Spinal cord (tissue), 9 donors: ENCODE measurements at regions not wholly inside any gene's neighbourhood (a gene's known extent, or its start where the extent isn't known, plus 50 kb on each side); places are given as distances from the start of the nearest gene placed in this dataset.
"Not testable (repeated sequence)": the region's sequence is repeated elsewhere in the genome, so short reads cannot be mapped to it uniquely, and the experiment has no call there.

Experiments used
- DNase-seq, 6 donors: peaks; one replicate each; pipeline versions ENCODE4 v3.0.0 to v3.0.0-alpha.2; 2013 to 2015; ENCODE audit warnings: low spot score in 6 of 6, low read depth in 4 of 6
- H3K27ac ChIP-seq: one replicate; pipeline ENCODE4 v1.5.1; 2013; ENCODE audit warnings: low read depth, low read length, control low read depth
- H3K27me3 ChIP-seq: one replicate; pipeline ENCODE4 v1.6.1; 2013; ENCODE audit warnings: low read length; ENCODE audit not compliant: control insufficient read depth, insufficient read depth
- H3K36me3 ChIP-seq: one replicate; pipeline ENCODE4 v1.6.1; 2013; ENCODE audit warnings: low read length; ENCODE audit not compliant: control insufficient read depth, insufficient read depth
- H3K4me1 ChIP-seq: one replicate; pipeline ENCODE4 v1.6.1; 2013; ENCODE audit warnings: low read length; ENCODE audit not compliant: control insufficient read depth, insufficient read depth
- H3K4me3 ChIP-seq: one replicate; pipeline ENCODE4 v1.5.1; 2013; ENCODE audit warnings: low read depth, low read length, control low read depth
- H3K9me3 ChIP-seq: one replicate; pipeline ENCODE4 v1.6.1; 2013; ENCODE audit warnings: low read length; ENCODE audit not compliant: control insufficient read depth, insufficient read depth
- WGBS: methylation state at CpG from one replicate; pipeline ENCODE4 v1.1.5; 2013; ENCODE audit warnings: missing lambda C conversion rate; ENCODE audit not compliant: insufficient coverage; 5-methylcytosine and 5-hydroxymethylcytosine counted together
- donor health status: healthy.

DNA sequence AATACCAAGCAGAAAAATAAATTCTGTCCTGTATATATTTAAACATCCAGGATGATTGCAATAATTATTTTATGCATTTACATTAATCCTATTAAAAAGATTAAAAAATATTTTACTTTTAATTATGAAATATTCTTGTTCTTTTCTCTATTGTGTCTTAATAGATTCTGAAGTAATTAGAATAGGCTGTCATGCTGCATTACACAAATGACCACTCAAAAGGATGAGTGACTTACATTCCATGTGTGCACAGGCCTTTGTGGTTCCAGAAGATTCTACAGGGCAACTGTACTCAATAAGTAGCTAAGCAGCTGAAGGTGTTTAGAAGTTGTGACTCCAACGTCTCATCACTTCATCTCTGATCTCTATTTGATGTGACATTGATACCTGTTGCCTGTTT is 745.9 kb upstream of the CCDC179 start:
- DNase-seq = no peak
- Histone ChIP-seq H3K4me3 (no peak overlapping the region), H3K9me3 (no peaks in the 10 kb centered on the region), H3K36me3 (no peaks in the 10 kb centered on the region), H3K4me1 (no peaks in the 10 kb centered on the region), H3K27ac (no peak overlapping the region), H3K27me3 (no peaks in the 10 kb centered on the region)
- no CpG with 5 or more reads among the region's 1 CpG for WGBS

DNA sequence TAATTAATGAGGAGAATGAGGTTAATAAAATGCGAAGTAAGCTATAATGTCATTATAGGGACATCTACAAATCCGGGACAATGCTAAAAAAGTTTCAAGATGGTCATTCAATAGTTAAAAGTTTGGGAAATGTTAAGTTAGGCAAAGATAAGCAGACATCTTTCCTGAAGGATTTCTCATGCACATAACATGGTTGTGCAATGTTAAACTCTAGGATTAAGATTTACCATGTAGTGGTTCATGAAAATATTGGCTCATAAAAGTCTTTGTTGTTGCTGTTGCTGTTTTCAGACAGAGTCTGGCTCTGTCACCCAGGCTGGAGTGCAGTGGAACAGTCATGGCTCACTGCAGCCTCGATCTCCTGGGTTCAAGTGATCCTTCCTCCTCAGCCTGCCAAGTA is 751.5 kb upstream of the CCDC179 start:
- H3K27me3 ChIP-seq = no peaks in the 10 kb centered on the region
- no peaks in the 10 kb centered on the region for H3K36me3 ChIP-seq
- no peak for DNase-seq
- no peak overlapping the region for H3K4me3 ChIP-seq
- H3K27ac ChIP-seq = no peak overlapping the region
- no CpG with 5 or more reads among the region's 3 CpGs for WGBS
- H3K4me1 ChIP-seq = no peaks in the 10 kb centered on the region
- no peaks in the 10 kb centered on the region for H3K9me3 ChIP-seq

DNA sequence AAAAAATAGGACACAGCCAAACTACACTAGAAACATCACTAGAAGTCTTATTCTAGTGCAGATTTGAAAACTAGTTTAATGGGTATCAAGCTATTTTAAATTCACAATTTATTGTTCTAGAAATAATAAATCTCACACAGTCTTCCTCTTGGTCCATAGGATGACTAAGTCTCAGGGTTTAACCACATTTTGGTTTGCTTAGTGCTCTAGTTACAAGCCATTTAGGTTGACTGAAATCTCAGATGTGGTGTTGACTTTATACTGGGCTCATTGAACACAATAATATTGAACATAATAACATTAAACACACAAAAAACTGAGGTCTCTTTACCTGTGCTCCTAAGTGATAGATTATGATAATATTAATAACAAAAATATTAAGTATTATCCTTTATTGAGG is 760.3 kb upstream of the CCDC179 start:
- Histone ChIP-seq H3K27me3 (no peaks in the 10 kb centered on the region), H3K36me3 (no peaks in the 10 kb centered on the region), H3K4me1 (no peaks in the 10 kb centered on the region), H3K9me3 (no peaks in the 10 kb centered on the region), H3K4me3 (no peak overlapping the region), H3K27ac (no peak overlapping the region)
- DNase-seq = no peak

DNA sequence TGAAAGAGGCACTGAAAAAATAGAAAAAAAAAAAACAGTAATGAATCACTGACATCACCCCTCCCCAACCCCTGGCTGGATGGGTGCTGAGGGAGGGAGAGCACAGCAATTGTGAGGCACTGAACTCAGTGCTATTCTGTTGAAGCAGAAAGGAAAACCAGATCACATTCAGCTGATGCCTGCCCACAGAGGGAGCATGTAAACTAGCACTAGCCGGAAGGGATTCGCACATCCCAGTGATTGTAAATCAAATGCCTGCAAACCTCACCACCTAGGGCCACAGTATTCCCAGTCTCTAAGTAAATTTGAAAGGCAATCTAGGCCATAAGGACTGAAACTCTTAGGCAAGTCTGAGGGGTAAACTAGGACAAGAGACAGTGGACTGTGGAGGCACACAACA is 772.0 kb upstream of the CCDC179 start:
- H3K9me3 ChIP-seq = no peaks in the 10 kb centered on the region

DNA sequence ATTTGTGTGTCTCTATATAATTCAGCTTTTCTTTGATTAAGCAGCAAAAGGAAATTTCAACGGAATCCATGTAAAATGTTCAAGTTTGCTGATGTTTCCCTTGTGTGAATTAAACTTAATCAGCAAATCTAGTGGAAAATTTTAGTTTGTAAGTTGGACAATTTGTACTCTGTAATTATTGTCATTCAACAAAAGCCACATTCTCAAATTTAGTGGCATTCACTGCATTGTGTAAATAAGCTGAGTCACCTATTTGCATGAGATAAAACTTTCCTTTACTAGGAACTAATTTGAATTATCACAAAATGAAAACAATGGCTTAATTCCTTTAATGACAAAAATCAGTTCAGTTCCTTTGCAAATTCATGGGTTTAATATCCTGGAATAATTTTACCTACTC is 784.2 kb upstream of the CCDC179 start:
- H3K27ac ChIP-seq = no peak overlapping the region
- no peaks in the 10 kb centered on the region for H3K4me1 ChIP-seq
- no peak overlapping the region for H3K4me3 ChIP-seq
- H3K27me3 ChIP-seq = no peaks in the 10 kb centered on the region
- no peaks in the 10 kb centered on the region for H3K36me3 ChIP-seq
- no CpG with 5 or more reads among the region's 1 CpG for WGBS
- DNase-seq = no peak
- peaks cover 2% of the 10 kb centered on the region for H3K9me3 ChIP-seq

More for the DNA sequence above, 772.0 kb upstream of the CCDC179 start:
- Histone ChIP-seq H3K27ac (no peak overlapping the region), H3K27me3 (no peaks in the 10 kb centered on the region), H3K4me1 (no peaks in the 10 kb centered on the region), H3K36me3 (no peaks in the 10 kb centered on the region), H3K4me3 (no peak overlapping the region)
- DNase-seq = no peak
- 71% methylated on average over 2 of the region's 2 CpGs for WGBS

DNA sequence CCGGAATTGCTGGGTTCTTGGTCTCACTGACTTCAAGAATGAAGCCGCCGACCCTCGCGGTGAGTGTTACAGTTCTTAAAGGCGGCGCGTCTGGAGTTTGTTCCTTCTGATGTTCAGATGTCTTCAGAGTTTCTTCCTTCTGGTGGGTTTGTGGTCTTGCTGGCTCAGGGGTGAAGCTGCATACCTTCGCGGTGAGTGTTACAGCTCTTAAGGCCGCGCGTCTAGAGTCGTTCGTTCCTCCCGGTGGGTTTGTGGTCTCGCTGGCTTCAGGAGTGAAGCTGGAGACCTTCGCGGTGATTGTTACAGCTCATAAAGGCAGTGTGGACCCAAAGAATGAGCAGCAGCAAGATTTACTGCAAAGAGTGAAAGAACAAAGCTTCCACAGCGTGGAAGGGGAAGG is 792.1 kb upstream of the CCDC179 start:
- H3K4me3 ChIP-seq, H3K27ac ChIP-seq, H3K9me3 ChIP-seq, H3K27me3 ChIP-seq, H3K4me1 ChIP-seq, DNase-seq, H3K36me3 ChIP-seq: not testable (repeated sequence)
- 95% methylated on average over 18 of the region's 20 CpGs for WGBS

DNA sequence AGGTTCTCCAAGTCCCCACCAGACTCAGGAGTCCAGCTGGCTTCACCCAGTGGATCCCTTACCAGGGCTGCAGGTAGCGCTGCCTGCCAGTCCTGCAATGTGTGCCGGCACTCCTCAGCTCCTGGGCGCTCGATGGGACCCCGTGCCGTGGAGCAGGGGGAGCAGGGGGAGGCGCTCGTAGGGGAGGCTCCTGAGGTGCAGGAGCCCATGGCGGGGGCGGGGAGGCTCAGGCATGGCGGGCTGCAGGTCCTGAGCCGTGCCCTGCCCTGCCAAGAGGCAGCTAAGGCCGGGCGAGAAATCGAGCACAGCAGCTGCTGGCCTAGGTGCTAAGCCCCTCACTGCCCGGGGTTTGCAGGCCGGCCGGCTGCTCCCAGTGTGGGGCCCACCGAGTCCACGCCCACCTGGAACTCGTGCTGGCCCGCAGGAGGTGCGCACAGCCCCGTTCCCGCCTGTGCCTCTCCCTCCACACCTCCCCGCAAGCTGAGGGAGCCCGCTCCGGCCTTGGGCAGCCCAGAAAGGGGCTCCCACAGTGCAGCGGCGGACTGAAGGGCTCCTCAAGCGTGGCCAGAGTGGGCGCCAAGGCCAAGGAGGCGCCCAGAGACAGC is 792.9 kb upstream of the CCDC179 start:
- H3K27ac ChIP-seq = no peak overlapping the region
- WGBS = 97% methylated on average over 28 of the region's 33 CpGs
- no peak overlapping the region for H3K4me3 ChIP-seq
- H3K9me3 ChIP-seq = no peaks in the 10 kb centered on the region
- H3K4me1 ChIP-seq = no peaks in the 10 kb centered on the region
- no peak for DNase-seq
- no peaks in the 10 kb centered on the region for H3K27me3 ChIP-seq
- H3K36me3 ChIP-seq = no peaks in the 10 kb centered on the region

DNA sequence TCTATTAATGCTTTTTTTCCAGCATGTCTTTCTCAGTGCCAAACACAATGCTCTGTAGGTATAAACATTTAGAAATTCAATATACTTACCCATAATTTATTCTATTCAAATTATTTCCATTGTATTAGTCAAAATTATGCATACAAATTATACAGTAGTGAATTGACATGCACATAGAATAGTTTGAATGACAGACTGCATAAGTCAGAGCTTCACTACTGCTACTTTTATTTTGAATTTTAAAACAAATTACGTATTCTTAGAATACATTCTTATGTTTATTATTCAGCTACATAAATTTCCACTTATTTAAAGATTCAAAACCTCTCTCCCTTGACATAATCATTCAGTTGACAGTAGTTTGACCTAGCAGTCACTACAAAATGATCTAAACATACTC is 808.0 kb upstream of the CCDC179 start:
- no peaks in the 10 kb centered on the region for H3K4me1 ChIP-seq
- no peak overlapping the region for H3K4me3 ChIP-seq
- no peaks in the 10 kb centered on the region for H3K27me3 ChIP-seq
- H3K36me3 ChIP-seq = no peaks in the 10 kb centered on the region
- DNase-seq = no peak
- no peak overlapping the region for H3K27ac ChIP-seq
- H3K9me3 ChIP-seq = peaks cover 2% of the 10 kb centered on the region
- WGBS = no CpG with 5 or more reads among the region's 1 CpG

DNA sequence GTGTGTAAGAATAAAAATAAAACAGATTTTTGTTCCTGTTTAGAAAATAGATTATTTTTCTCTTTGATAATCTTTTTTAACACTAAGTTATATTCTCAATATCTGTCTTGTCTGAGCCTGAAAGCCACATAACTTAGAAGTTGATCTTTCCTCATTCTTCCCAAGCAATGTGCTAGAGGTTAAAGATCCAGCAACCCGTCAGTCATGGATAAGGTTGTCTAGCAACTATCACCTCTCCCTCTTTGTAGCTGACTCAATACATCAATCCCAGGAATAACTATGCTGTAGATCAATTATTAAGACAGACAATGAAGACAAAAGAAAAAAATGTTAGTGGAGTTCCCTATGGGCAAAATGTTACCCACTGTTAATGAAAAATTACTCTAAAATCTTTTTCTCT is 813.1 kb upstream of the CCDC179 start:
- no peaks in the 10 kb centered on the region for H3K9me3 ChIP-seq
- H3K4me3 ChIP-seq = no peak overlapping the region
- no peaks in the 10 kb centered on the region for H3K36me3 ChIP-seq
- H3K4me1 ChIP-seq = no peaks in the 10 kb centered on the region
- no peak for DNase-seq
- no CpG with 5 or more reads among the region's 1 CpG for WGBS
- H3K27me3 ChIP-seq = no peaks in the 10 kb centered on the region
- no peak overlapping the region for H3K27ac ChIP-seq

DNA sequence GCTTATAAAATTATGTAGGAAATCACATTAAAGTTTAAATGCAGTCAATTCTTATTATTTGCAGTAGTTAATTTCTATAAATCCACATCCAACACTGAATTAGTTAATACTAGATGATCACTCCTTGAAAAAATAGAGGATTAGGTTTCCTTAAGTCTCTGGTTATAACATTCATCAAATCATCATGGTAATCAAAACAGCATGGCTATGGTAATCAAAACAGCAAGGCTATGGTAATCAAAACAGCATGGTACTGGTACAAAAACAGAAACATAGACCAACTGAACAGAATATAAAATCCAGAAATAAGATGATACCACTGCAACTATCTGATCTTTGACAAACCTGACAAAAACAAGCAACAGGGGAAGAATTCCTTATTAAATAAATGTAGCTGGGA is 814.6 kb upstream of the CCDC179 start:
- no peak overlapping the region for H3K4me3 ChIP-seq
- H3K27me3 ChIP-seq = no peaks in the 10 kb centered on the region
- DNase-seq = no peak
- H3K9me3 ChIP-seq = no peaks in the 10 kb centered on the region
- H3K36me3 ChIP-seq = no peaks in the 10 kb centered on the region
- H3K4me1 ChIP-seq = no peaks in the 10 kb centered on the region
- H3K27ac ChIP-seq = no peak overlapping the region
